Calu3 (cell line): ENCODE measurements at regions not wholly inside any gene's neighbourhood (a gene's known extent, or its start where the extent isn't known, plus 50 kb on each side); places are given as distances from the start of the nearest gene placed in this dataset.

ENCODE experiments used
- BruUV-seq: library from RNA; stranded (reverse); fragments of 400-500 nt; replicated peaks from 2 replicates; lab custom pipeline; 2021; lab: Mats Ljungman, UMichigan
- CTCF ChIA-PET: fragments of 300-600 bp; sonication (Branson Sonifier 250); formaldehyde crosslinking; loops from one replicate; lab custom pipeline; 2022; ENCODE audit warnings: antibody characterized with exemption; lab: Charles Lee
- DNase-seq: peaks from one replicate; pipeline ENCODE4 v3.0.0; 2022
- H3K27ac Mint-ChIP-seq: one replicate; pipeline ENCODE4 v1.8.0; 2022; ENCODE audit warnings: mixed read lengths; ENCODE audit not compliant: unreplicated experiment
- H3K27me3 Mint-ChIP-seq: one replicate; pipeline ENCODE4 v1.8.0; 2022; ENCODE audit warnings: mixed read lengths; ENCODE audit not compliant: unreplicated experiment
- H3K36me3 Mint-ChIP-seq: one replicate; pipeline ENCODE4 v1.8.0; 2022; ENCODE audit warnings: mild to moderate bottlenecking, moderate library complexity, mixed read lengths; ENCODE audit not compliant: insufficient read depth, unreplicated experiment
- H3K4me1 Mint-ChIP-seq: one replicate; pipeline ENCODE4 v1.8.0; 2022; ENCODE audit warnings: mild to moderate bottlenecking, low read depth, mixed read lengths; ENCODE audit not compliant: unreplicated experiment
- H3K4me3 Mint-ChIP-seq: one replicate; pipeline ENCODE4 v1.8.0; 2022; ENCODE audit warnings: mild to moderate bottlenecking, low read depth, moderate library complexity, mixed read lengths; ENCODE audit not compliant: unreplicated experiment
- H3K9me3 Mint-ChIP-seq: one replicate; pipeline ENCODE4 v1.8.0; 2022; ENCODE audit warnings: low read depth, mixed read lengths; ENCODE audit not compliant: unreplicated experiment
- CTCF ChIP-seq: fragments of 200-600 bp; IDR thresholded peaks from one replicate; pipeline ENCODE4 v1.8.0; 2022; ENCODE audit warnings: antibody characterized with exemption; ENCODE audit not compliant: unreplicated experiment
- intact Hi-C: fragments of 100-400 bp; cut with micrococcal nuclease; formaldehyde crosslinking; loops from one replicate; pipeline ENCODE4 v1.10.0; 2022; ENCODE audit not compliant: unreplicated experiment

DNA sequence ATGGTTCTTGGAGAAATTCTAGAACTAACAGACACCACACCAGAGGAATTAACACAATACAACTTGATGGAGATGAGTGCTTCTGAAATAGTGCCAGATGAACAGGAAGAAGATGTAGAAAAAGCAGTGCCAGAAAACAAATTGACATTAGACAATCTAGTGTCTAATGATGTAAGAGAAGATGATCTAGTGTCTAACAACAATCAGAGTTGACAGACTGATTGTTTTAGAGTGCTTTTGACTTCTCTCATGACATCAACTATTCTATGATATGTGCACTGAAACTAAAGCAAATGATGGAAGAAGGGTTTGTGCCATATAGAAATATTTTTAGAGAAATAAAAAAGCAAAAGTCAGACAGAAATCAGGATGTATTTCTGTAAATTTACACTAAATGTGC is 646.1 kb upstream of the KIF2B start:
- BruUV-seq = no TSS peak
- TF ChIP-seq CTCF = no peak
- intact Hi-C loops = no loop called here
- Mint-ChIP-seq H3K27me3 (no peaks in the 10 kb centered on the region), H3K36me3 (no peaks in the 10 kb centered on the region), H3K9me3 (no peaks in the 10 kb centered on the region), H3K4me1 (no peaks in the 10 kb centered on the region), H3K27ac (no peak overlapping the region), H3K4me3 (no peak overlapping the region)
- CTCF ChIA-PET = no interaction called here
- no peak for DNase-seq

GRCh38 chr17:53168413-53168812 is 654.3 kb upstream of the KIF2B start:
- BruUV-seq = no TSS peak
- Mint-ChIP-seq H3K36me3 (no peaks in the 10 kb centered on the region), H3K9me3 (no peaks in the 10 kb centered on the region), H3K27me3 (no peaks in the 10 kb centered on the region), H3K4me1 (no peaks in the 10 kb centered on the region), H3K4me3 (no peak overlapping the region), H3K27ac (no peak overlapping the region)
- no peak for TF ChIP-seq CTCF
- DNase-seq = no peak
- CTCF ChIA-PET = no interaction called here
- intact Hi-C loops = no loop called here

- BruUV-seq = no TSS peak
- CTCF ChIA-PET = no interaction called here
- H3K9me3 Mint-ChIP-seq = no peaks in the 10 kb centered on the region
These were observed 656.0 kb upstream of the KIF2B start for GRCh38 chr17:53166731-53167130.

GRCh38 chr17:53150101-53150698 is 672.5 kb upstream of the KIF2B start:
- no peaks in the 10 kb centered on the region for H3K4me1 Mint-ChIP-seq
- H3K27me3 Mint-ChIP-seq = no peaks in the 10 kb centered on the region
- no peak for DNase-seq
- H3K36me3 Mint-ChIP-seq = no peaks in the 10 kb centered on the region
- no TSS peak for BruUV-seq
- intact Hi-C loops = no loop called here
- no peak overlapping the region for H3K27ac Mint-ChIP-seq
- no peak overlapping the region for H3K4me3 Mint-ChIP-seq
- no peak for TF ChIP-seq CTCF
- CTCF ChIA-PET = no interaction called here
- no peaks in the 10 kb centered on the region for H3K9me3 Mint-ChIP-seq

More at GRCh38 chr17:53166731-53167130, 656.0 kb upstream of the KIF2B start:
- Mint-ChIP-seq H3K4me1 (no peaks in the 10 kb centered on the region), H3K27me3 (no peaks in the 10 kb centered on the region), H3K36me3 (no peaks in the 10 kb centered on the region), H3K27ac (no peak overlapping the region), H3K4me3 (no peak overlapping the region)
- intact Hi-C loops = no loop called here
- no peak for DNase-seq
- no peak for TF ChIP-seq CTCF
